K562 (cell line): ENCODE measurements at regions not wholly inside any gene's neighbourhood (a gene's known extent, or its start where the extent isn't known, plus 50 kb on each side); places are given as distances from the start of the nearest gene placed in this dataset.
A peak's percentile ranks its signal among the peaks of the same experiment; 100 is the strongest.

ENCODE experiments used
- ATAC-seq: fragments of 200-7000 bp; cut with Tn5 transposase; 3 replicates; pipeline ENCODE4 v1.9.1; 2020; ENCODE audit warnings: moderate library complexity
- BruUV-seq: library from RNA; stranded (reverse); fragments of 400-500 nt; replicated peaks from 2 replicates; lab custom pipeline; 2021; lab: Mats Ljungman, UMichigan
- CTCF ChIA-PET: fragments of 300-600 bp; formaldehyde crosslinking; extraction: SDS; loops from one replicate; lab custom pipeline; 2021; ENCODE audit warnings: low intra/inter-chr PET ratio; lab: Yijun Ruan, JAX
- POLR2A ChIA-PET: fragments of 300-600, 350-650 bp; sonication (Branson Sonifier 250); formaldehyde crosslinking; extraction: SDS; loops from one replicate; lab custom pipeline; 2021; ENCODE audit warnings: antibody characterized with exemption, inconsistent platforms; lab: Yijun Ruan, JAX
- DNase-seq, 4 experiments: peaks; one replicate each; pipeline versions ENCODE4 v3.0.0 to v3.0.0-alpha.2; 2011 to 2018; ENCODE audit warnings: low spot score in 3 of 4, mixed read lengths in 3 of 4; ENCODE audit errors: extremely low read depth in 1 of 4
- FAIRE-seq: peaks from 2 replicates; lab custom pipeline; 2011; peaks lifted over from hg19 to GRCh38; lab: Jason Lieb, UNC
- H2AFZ ChIP-seq: 2 replicates; pipeline ENCODE4 v1.6.0; 2011; ENCODE audit warnings: low read depth, low read length, control low read depth, inconsistent platforms
- H3K27ac ChIP-seq: fragments of 200-600 bp; 3 replicates; pipeline ENCODE4 v1.8.0; 2011; ENCODE audit warnings: low read depth, mild to moderate bottlenecking, control low read depth, inconsistent platforms, low read length, moderate library complexity, mixed read lengths; ENCODE audit errors: extremely low read depth
- H3K27me3 ChIP-seq, 2 experiments: fragments of 300-600 bp in 1 of 2; 2 replicates in 1 of 2; 3 replicates in 1 of 2; pipeline versions ENCODE4 v1.6.0 to v1.8.0; 2011; ENCODE audit warnings: inconsistent platforms in 2 of 2, low read length in 2 of 2, mild to moderate bottlenecking in 1 of 2, mixed read lengths in 1 of 2, moderate library complexity in 1 of 2; ENCODE audit not compliant: control insufficient read depth in 2 of 2, insufficient read depth in 2 of 2
- H3K36me3 ChIP-seq: fragments of 300-600 bp; 3 replicates; pipeline ENCODE4 v1.8.0; 2011; ENCODE audit warnings: mild to moderate bottlenecking, low read length, inconsistent platforms; ENCODE audit not compliant: control insufficient read depth, insufficient read depth
- H3K4me1 ChIP-seq, 2 experiments: fragments of 200-600 bp in 1 of 2; replicated peaks in 1 of 2; 2 replicates in 1 of 2; 3 replicates in 1 of 2; pipeline versions ENCODE4 v1.5.1 to v1.8.0; 2011; ENCODE audit warnings: inconsistent platforms in 2 of 2, low read length in 2 of 2, mild to moderate bottlenecking in 1 of 2, mixed read lengths in 1 of 2, moderate library complexity in 1 of 2; ENCODE audit not compliant: control insufficient read depth in 2 of 2, insufficient read depth in 2 of 2
- H3K4me2 ChIP-seq: 2 replicates; pipeline ENCODE4 v1.6.1; 2011; ENCODE audit warnings: low read length, control low read depth, inconsistent platforms, mixed read lengths; ENCODE audit not compliant: insufficient read depth
- H3K4me3 ChIP-seq: fragments of 200-600 bp; sonication (generic), shearing (Covaris generic); 2 replicates; pipeline ENCODE4 v1.5.1; 2016; ENCODE audit warnings: control low read depth, inconsistent platforms
- H3K79me2 ChIP-seq: fragments of 200-600 bp; 3 replicates; pipeline ENCODE4 v1.8.0; 2011; ENCODE audit warnings: low read length, inconsistent platforms; ENCODE audit not compliant: control insufficient read depth, insufficient read depth
- H3K9ac ChIP-seq, 2 experiments: 2 replicates each; pipeline versions ENCODE4 v1.6.0 to v1.6.1; 2011; ENCODE audit warnings: low read depth in 2 of 2, low read length in 2 of 2, control low read depth in 1 of 2, inconsistent platforms in 1 of 2, mild to moderate bottlenecking in 1 of 2, mixed read lengths in 1 of 2; ENCODE audit not compliant: insufficient read depth in 1 of 2
- H3K9me1 ChIP-seq: one replicate; pipeline ENCODE4 v1.6.0; 2011; ENCODE audit warnings: inconsistent platforms, mild to moderate bottlenecking, low read length, moderate library complexity; ENCODE audit not compliant: control insufficient read depth, insufficient read depth
- H3K9me3 ChIP-seq: replicated peaks from 2 replicates; pipeline ENCODE4 v1.5.1; 2011; ENCODE audit warnings: low read depth, low read length, inconsistent platforms; ENCODE audit not compliant: control insufficient read depth, insufficient read depth
- H4K20me1 ChIP-seq: replicated peaks from 2 replicates; pipeline ENCODE4 v1.6.1; 2011; ENCODE audit warnings: low read length, inconsistent platforms, mixed read lengths; ENCODE audit not compliant: control insufficient read depth, insufficient read depth
- CCNT2 ChIP-seq: IDR thresholded peaks from 2 replicates; pipeline ENCODE4 v1.6.1; 2011; ENCODE audit warnings: borderline replicate concordance, low read depth, mild to moderate bottlenecking, moderate library complexity, mixed read lengths, low read length; ENCODE audit not compliant: insufficient read length; ENCODE audit errors: extremely low read depth
- CREBBP ChIP-seq: IDR thresholded peaks from one replicate; pipeline ENCODE4 v1.6.1; 2012; ENCODE audit warnings: low read depth, mild to moderate bottlenecking, control low read depth, inconsistent platforms, low read length
- GABPB2 ChIP-seq: fragments of 250-450 bp; sonication (Bioruptor Pico); conservative IDR thresholded peaks from 2 replicates; pipeline ENCODE4 v1.5.1; 2021; ENCODE audit warnings: mild to moderate bottlenecking
- HDAC6 ChIP-seq: IDR thresholded peaks from 2 replicates; pipeline ENCODE4 v1.6.1; 2012; ENCODE audit warnings: low read depth, mild to moderate bottlenecking, control low read depth, inconsistent platforms, low read length, moderate library complexity
- NR2C1 ChIP-seq, 2 experiments: fragments of 450-650 bp; IDR thresholded peaks; 2 replicates each; pipeline ENCODE4 v1.6.1; 2017; ENCODE audit warnings: mild to moderate bottlenecking in 2 of 2, antibody characterized with exemption in 1 of 2, inconsistent platforms in 1 of 2, missing compliant biosample characterization in 1 of 2, missing genetic modification characterization in 1 of 2
- PRMT5 ChIP-seq: sonication (generic); formaldehyde crosslinking; IDR thresholded peaks from 2 replicates; pipeline ENCODE4 v1.5.0; 2020; ENCODE audit warnings: missing genetic modification reagents
- PYGO2 ChIP-seq: fragments of 450-650 bp; IDR thresholded peaks from 2 replicates; pipeline ENCODE4 v1.6.1; 2016; ENCODE audit warnings: mild to moderate bottlenecking, missing genetic modification characterization, moderate library complexity, missing compliant biosample characterization
- RFX7 ChIP-seq: fragments of 250-450 bp; sonication (Bioruptor Pico); IDR thresholded peaks from 2 replicates; pipeline ENCODE4 v1.5.1; 2021; ENCODE audit warnings: mild to moderate bottlenecking
- RUNX1 ChIP-seq: sonication (generic); IDR thresholded peaks from 2 replicates; pipeline ENCODE4 v1.6.1; 2016; ENCODE audit warnings: antibody characterized with exemption, low read depth
- YBX1 ChIP-seq: fragments of 450-650 bp; IDR thresholded peaks from 2 replicates; pipeline ENCODE4 v1.7.1; 2016; ENCODE audit warnings: mild to moderate bottlenecking
- ZNF140 ChIP-seq: fragments of 250-450 bp; sonication (Bioruptor Pico); IDR thresholded peaks from 2 replicates; pipeline ENCODE4 v1.8.0; 2021; ENCODE audit warnings: moderate library complexity, mild to moderate bottlenecking, inconsistent platforms
- ZNF239 ChIP-seq: fragments of 250-450 bp; sonication (Bioruptor Pico); IDR thresholded peaks from 2 replicates; pipeline ENCODE4 v1.4.0; 2020; ENCODE audit warnings: mild to moderate bottlenecking
- ZNF282 ChIP-seq: sonication (generic); formaldehyde crosslinking; IDR thresholded peaks from 2 replicates; pipeline ENCODE4 v1.8.1; 2023; ENCODE audit warnings: missing genetic modification reagents
- ZNF324 ChIP-seq: fragments of 250-450 bp; sonication (Bioruptor Pico); IDR thresholded peaks from 2 replicates; pipeline ENCODE4 v1.4.0; 2020; ENCODE audit warnings: mild to moderate bottlenecking
- ZNF583 ChIP-seq: fragments of 250-450 bp; sonication (Bioruptor Pico); IDR thresholded peaks from 2 replicates; pipeline ENCODE4 v1.4.0; 2020
- WGBS: fragments of 100-300 bp; shearing (Covaris generic); methylation state at CpG from one replicate; pipeline ENCODE4 v1.1.6; 2016; ENCODE audit warnings: low coverage, mixed read lengths; ENCODE audit not compliant: insufficient coverage; ENCODE audit errors: missing lambda C conversion rate; 5-methylcytosine and 5-hydroxymethylcytosine counted together
- in situ Hi-C: fragments of 300-500 bp; cut with MboI; formaldehyde crosslinking; loops from 4 replicates; pipeline ENCODE4 v1.15.0; 2018; ENCODE audit warnings: inconsistent platforms, mixed read lengths
- intact Hi-C: fragments of 100-400 bp; cut with micrococcal nuclease; formaldehyde crosslinking; loops from 2 replicates; pipeline ENCODE4 v1.14.2; 2022
- TF ChIP-seq, protein P1 (sequence below): sonication (generic); formaldehyde crosslinking; IDR thresholded peaks from 2 replicates; pipeline ENCODE4 v1.8.0; 2022; ENCODE audit warnings: missing genetic modification reagents, mild to moderate bottlenecking, moderate library complexity, borderline replicate concordance

DNA sequence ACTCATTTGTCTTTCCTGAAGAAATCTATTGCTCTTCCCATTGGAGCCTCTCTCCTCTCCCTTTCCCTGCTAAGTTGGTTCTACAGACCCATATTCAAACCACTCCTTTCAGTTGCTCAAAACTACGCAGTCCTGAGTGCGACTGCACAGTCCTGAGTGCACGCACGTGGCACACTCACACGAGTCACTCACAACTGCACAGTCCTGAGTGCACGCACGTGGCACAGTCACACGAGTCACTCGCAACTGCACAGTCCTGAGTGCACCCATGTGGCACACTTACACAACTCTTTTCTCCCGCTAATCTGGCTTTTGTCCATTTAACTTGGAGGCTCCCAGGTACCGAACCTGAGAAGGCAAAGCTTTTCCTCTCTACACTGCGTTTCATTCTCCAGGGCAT is 159.7 kb downstream of the RNASET2 start:
- intact Hi-C loops: no loop called here
- H3K27me3 ChIP-seq: peaks cover 6 to 35% of the 10 kb centered on the region in 2 experiments; a peak in 4 of 5 replicates
- H3K27ac ChIP-seq: no peak overlapping the region
- H4K20me1 ChIP-seq: no peaks in the 10 kb centered on the region
- in situ Hi-C loops: no loop called here
- no peaks in the 10 kb centered on the region for H3K36me3 ChIP-seq
- no peak overlapping the region for H3K4me2 ChIP-seq
- FAIRE-seq: no peak
- no peaks in the 10 kb centered on the region for H3K79me2 ChIP-seq
- no peak for ATAC-seq
- no peak for TF ChIP-seq RFX7 (CRISPR knock-in tag)
- TF ChIP-seq CREBBP: no peak
- TF ChIP-seq ZNF324 (CRISPR knock-in tag): no peak
- no peak for TF ChIP-seq NR2C1 (IDR thresholded peaks at IDR 0.05)
- no peak for TF ChIP-seq NR2C1 (tag; IDR thresholded peaks at IDR 0.05)
- TF ChIP-seq RUNX1: no peak
- no peak for TF ChIP-seq HDAC6
- TF ChIP-seq ZNF140 (CRISPR knock-in tag): no peak
- H3K4me3 ChIP-seq: no peak overlapping the region
- BruUV-seq: no TSS peak
- CTCF ChIA-PET: no interaction called here
- 9% methylated on average over 12 of the region's 12 CpGs for WGBS
- no peaks in the 10 kb centered on the region; a peak in 1 of 5 replicates for H3K4me1 ChIP-seq
- H3K9me3 ChIP-seq: no peaks in the 10 kb centered on the region
- H2AFZ ChIP-seq: no peak overlapping the region
- H3K9ac ChIP-seq: no peak overlapping the region
- DNase-seq: no peak
- no peaks in the 10 kb centered on the region for H3K9me1 ChIP-seq
- POLR2A ChIA-PET: no interaction called here

DNA sequence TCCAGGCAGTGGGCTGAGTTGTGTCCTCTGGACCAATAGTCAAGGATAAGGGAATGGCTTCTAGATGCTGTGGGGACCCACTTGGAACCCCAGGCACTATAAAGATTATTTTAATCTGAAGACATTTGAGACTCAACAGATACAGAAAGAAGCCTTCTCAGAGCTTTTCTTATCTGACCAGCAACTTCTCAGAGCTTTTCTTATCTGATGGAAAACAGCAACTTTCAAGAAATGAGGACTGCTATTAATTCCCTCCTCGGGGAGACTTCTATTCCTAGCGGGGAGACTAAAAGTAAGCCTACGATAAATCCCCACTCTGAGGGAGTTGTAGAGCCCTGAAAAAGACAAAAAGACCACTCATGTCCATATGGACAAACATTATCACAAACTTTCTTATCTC is 160.5 kb downstream of the RNASET2 start:
- no peak overlapping the region for H3K27ac ChIP-seq
- ChIA-PET CTCF (no interaction called here), POLR2A (interaction anchor here (0.8 kb wide), 1 partner anchor 316 kb away, joined by 3 read pairs; no protein-coding TSS in a partner anchor)
- no peak overlapping the region for H2AFZ ChIP-seq
- no peaks in the 10 kb centered on the region for H3K79me2 ChIP-seq
- no peaks in the 10 kb centered on the region for H3K9me3 ChIP-seq
- no peak for FAIRE-seq
- in situ Hi-C loops: no loop called here
- WGBS: 2% methylated on average over 3 of the region's 3 CpGs
- no peak overlapping the region for H3K9ac ChIP-seq
- intact Hi-C loops: no loop called here
- BruUV-seq: no TSS peak
- no peaks in the 10 kb centered on the region for H3K36me3 ChIP-seq
- no peaks in the 10 kb centered on the region for H3K9me1 ChIP-seq
- no peaks in the 10 kb centered on the region; a peak in 1 of 5 replicates for H3K4me1 ChIP-seq
- TF ChIP-seq ZNF282 (CRISPR knock-in tag) (no peak), ZNF239 (CRISPR knock-in tag) (peak; percentile 68), PYGO2 (tag) (no peak), YBX1 (no peak), ZNF583 (CRISPR knock-in tag) (no peak), GABPB2 (CRISPR knock-in tag) (no peak), CCNT2 (no peak), PRMT5 (no peak)
- TF ChIP-seq, protein P1, sequence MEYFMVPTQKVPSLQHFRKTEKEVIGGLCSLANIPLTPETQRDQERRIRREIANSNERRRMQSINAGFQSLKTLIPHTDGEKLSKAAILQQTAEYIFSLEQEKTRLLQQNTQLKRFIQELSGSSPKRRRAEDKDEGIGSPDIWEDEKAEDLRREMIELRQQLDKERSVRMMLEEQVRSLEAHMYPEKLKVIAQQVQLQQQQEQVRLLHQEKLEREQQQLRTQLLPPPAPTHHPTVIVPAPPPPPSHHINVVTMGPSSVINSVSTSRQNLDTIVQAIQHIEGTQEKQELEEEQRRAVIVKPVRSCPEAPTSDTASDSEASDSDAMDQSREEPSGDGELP (CRISPR knock-in tag): 0 out of 2 replicates have a peak, but pooled peaks have one; percentile 8
- H3K4me3 ChIP-seq: no peak overlapping the region
- H3K4me2 ChIP-seq: no peak overlapping the region
- no peaks in the 10 kb centered on the region for H4K20me1 ChIP-seq
- no peak for DNase-seq
- ATAC-seq: no peak
- peaks cover 6 to 35% of the 10 kb centered on the region in 2 experiments; a peak in 4 of 5 replicates for H3K27me3 ChIP-seq
